ENCODE measurements at regions not wholly inside any gene's neighbourhood (a gene's known extent, or its start where the extent isn't known, plus 50 kb on each side); places are given as distances from the start of the nearest gene placed in this dataset.

DNA sequence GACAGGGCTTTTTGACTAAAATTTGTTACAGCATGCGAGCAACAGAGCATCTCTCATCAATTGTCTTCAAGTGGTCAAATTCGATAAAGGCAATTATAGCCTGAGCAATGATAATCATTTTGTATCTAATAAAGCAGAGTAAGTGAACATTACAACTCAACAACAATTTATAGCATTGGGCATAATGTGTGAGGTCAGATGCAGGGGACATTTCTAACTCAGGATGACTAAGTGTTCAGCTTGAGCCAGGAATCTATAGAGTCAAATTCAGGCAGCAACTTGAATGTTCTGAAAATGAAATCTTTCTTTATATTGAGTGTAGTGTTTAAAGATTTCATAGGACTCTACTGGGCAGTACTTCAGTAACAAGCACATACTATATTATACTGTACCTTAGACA, 1226.0 kb downstream of the ZPLD1 start:
- TF ChIP-seq, protein P1, sequence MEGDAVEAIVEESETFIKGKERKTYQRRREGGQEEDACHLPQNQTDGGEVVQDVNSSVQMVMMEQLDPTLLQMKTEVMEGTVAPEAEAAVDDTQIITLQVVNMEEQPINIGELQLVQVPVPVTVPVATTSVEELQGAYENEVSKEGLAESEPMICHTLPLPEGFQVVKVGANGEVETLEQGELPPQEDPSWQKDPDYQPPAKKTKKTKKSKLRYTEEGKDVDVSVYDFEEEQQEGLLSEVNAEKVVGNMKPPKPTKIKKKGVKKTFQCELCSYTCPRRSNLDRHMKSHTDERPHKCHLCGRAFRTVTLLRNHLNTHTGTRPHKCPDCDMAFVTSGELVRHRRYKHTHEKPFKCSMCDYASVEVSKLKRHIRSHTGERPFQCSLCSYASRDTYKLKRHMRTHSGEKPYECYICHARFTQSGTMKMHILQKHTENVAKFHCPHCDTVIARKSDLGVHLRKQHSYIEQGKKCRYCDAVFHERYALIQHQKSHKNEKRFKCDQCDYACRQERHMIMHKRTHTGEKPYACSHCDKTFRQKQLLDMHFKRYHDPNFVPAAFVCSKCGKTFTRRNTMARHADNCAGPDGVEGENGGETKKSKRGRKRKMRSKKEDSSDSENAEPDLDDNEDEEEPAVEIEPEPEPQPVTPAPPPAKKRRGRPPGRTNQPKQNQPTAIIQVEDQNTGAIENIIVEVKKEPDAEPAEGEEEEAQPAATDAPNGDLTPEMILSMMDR (IDR thresholded peaks at IDR 0.05; ENCODE audit: control extremely low read depth, extremely low read depth, low read depth, missing control alignments): no peak
- DNase-seq (ENCODE audit: extremely low spot score): no peak
- ChIA-PET CTCF (interaction anchor here (1.5 kb wide), 1 partner anchor 9 kb away, joined by 4 read pairs; no protein-coding TSS in a partner anchor), POLR2A (no interaction called here)

DNA sequence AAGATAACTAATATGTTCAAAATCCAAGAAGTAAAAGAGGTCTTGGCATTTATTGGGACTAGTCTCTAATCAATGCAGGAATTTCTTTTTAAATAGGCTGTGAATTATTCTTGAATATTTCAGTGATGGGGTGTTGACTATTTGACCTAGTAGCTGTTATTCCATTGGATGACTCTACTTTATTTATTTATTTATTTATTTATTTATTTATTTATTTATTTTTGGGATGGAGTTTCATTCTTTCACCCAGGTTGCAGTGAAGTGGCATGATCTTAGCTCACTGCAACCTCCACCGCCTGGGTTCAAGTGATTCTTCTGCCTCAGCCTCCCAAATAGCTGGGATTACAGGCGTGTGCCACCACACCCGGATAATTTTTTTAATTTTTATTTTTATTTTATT, 1227.8 kb downstream of the ZPLD1 start:
- CTCF ChIA-PET: interaction anchor here (0.6 to 2.4 kb wide), 2 partner anchors 10 to 25 kb away, joined by 3 to 6 read pairs; no protein-coding TSS in a partner anchor
- TF ChIP-seq, protein P1 (IDR thresholded peaks at IDR 0.05; ENCODE audit: control extremely low read depth, extremely low read depth, low read depth, missing control alignments): no peak
- DNase-seq (ENCODE audit: extremely low spot score): no peak
- POLR2A ChIA-PET: no interaction called here

DNA sequence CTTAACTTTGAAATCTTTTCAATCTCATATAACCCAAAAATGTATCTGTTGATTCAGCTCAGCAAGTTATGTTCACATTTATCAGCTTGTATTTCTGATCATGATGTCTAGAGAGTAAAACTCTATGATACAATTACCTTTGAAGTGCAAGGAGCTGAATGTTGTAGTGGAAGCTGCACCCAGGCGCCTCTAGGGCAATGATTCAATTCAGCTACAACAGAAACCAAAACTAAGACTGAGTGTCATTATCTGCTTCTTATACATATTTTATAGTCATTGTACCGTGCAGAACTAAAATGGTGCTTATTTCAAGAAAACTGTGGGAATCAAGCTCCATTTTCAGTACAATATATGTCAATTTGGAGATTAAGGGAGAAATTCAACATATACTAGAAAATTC, 1237.5 kb downstream of the ZPLD1 start:
- no peak for DNase-seq (ENCODE audit: extremely low spot score)
- ChIA-PET POLR2A (no interaction called here), CTCF (interaction anchor here (1.9 to 2.0 kb wide), 2 partner anchors 10 to 11 kb away, joined by 6 to 8 read pairs; no protein-coding TSS in a partner anchor)
- TF ChIP-seq, protein P1 (IDR thresholded peaks at IDR 0.05; ENCODE audit: control extremely low read depth, extremely low read depth, low read depth, missing control alignments): no peak

DNA sequence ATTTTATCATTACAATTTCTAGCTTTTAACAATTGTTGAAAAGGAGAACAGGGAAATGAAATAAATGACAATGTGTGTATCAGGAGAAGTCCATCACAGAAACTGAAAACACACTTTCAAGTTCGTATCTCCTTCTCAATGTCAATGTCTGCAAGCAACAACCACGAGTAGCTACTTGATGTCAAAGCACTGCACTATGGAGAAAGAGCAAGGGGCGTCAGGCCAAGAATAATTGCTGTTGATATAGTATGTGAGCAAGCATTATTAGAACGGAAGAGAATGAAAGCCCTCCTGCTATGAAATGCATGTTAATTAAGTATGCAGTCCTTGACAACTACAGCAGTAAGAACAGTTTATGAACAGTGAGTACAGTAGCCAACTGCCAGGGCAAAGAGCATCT, 1250.1 kb downstream of the ZPLD1 start:
- CTCF ChIA-PET: no interaction called here
- POLR2A ChIA-PET: no interaction called here
- no peak for DNase-seq (ENCODE audit: extremely low spot score)

DNA sequence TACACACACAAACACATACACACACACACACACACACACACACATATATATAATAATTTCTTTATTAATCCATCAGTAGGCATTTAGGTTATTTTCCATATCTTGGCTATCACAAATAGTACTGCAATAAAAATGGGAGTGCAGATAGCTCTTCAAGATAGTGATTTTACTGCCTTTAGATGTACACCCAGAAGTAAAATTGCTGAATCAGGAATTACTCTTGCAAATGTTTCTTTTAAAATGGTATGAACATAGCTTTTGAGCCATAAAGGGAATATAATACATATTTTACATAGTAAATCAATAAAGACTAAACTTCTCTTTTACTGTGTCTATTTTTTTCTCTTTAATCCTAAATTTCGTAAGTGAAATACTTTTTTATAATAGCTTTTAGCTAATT, 1251.1 kb downstream of the ZPLD1 start:
- TF ChIP-seq, protein P1 (IDR thresholded peaks at IDR 0.05; ENCODE audit: control extremely low read depth, extremely low read depth, low read depth, missing control alignments): no peak
- ChIA-PET POLR2A (no interaction called here), CTCF (interaction anchor here (1.3 kb wide), 1 partner anchor 21 kb away, joined by 4 read pairs; no protein-coding TSS in a partner anchor)
- no peak for DNase-seq (ENCODE audit: extremely low spot score)

More for the DNA sequence above, 1250.1 kb downstream of the ZPLD1 start:
- TF ChIP-seq, protein P1 (IDR thresholded peaks at IDR 0.05; ENCODE audit: control extremely low read depth, extremely low read depth, low read depth, missing control alignments): no peak

DNA sequence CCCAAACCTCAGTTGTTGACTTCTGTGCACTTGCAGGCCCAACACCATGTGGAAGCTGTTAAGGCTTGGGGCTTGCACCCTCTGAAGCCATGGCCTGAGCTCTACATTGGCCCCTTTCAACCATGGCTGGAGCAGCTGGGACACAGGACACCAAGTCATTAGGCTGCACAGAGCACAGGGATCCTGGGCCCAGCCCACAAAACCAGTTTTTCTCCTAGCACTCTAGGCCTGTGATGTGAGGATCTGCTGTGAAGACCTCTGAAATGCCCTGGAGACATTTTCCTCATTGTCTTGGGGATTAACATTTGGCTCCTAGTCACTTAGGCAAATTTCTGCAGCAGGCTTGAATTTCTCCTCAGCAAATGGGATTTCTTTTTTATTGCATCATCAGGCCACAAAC, 1255.7 kb downstream of the ZPLD1 start:
- ChIA-PET POLR2A (no interaction called here), CTCF (interaction anchor here (1.6 kb wide), 1 partner anchor 13 kb away, joined by 3 read pairs; no protein-coding TSS in a partner anchor)
- TF ChIP-seq, protein P1 (IDR thresholded peaks at IDR 0.05; ENCODE audit: control extremely low read depth, extremely low read depth, low read depth, missing control alignments): no peak
- no peak for DNase-seq (ENCODE audit: extremely low spot score)

All from GM10248 (cell line).